ENCODE measurements at regions not wholly inside any gene's neighbourhood (a gene's known extent, or its start where the extent isn't known, plus 50 kb on each side); places are given as distances from the start of the nearest gene placed in this dataset.

DNA sequence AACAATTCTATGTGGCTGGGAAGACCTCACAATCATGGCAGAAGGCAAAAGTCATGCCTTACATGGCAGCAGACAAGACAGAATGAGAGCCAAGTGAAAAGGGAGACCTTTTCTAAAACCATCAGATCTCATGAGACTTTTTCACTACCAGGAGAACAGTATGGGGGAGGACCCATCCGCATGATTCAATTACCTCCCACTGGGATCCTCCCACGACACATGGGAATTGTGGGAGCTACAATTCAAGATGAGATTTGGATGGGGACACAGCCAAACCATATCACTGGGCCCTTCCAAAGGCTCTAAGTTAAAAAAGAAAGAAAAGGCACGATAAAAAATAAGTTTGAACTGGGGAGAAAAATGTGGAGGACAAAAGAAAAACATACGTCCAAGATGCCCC is 406.9 kb upstream of the CDH4 start:
- Histone ChIP-seq H3K9me3 (peaks cover 0 to 4% (median 0%) of the 10 kb centered on the region in 11 donors), H3K27me3 (peaks cover 0 to 34% (median 6%) of the 10 kb centered on the region in 7 donors), H3K27ac (no peak overlapping the region), H3K4me1 (no peaks in the 10 kb centered on the region), H3K4me3 (no peak overlapping the region), H3K36me3 (no peaks in the 10 kb centered on the region)
- TF ChIP-seq, protein P1, sequence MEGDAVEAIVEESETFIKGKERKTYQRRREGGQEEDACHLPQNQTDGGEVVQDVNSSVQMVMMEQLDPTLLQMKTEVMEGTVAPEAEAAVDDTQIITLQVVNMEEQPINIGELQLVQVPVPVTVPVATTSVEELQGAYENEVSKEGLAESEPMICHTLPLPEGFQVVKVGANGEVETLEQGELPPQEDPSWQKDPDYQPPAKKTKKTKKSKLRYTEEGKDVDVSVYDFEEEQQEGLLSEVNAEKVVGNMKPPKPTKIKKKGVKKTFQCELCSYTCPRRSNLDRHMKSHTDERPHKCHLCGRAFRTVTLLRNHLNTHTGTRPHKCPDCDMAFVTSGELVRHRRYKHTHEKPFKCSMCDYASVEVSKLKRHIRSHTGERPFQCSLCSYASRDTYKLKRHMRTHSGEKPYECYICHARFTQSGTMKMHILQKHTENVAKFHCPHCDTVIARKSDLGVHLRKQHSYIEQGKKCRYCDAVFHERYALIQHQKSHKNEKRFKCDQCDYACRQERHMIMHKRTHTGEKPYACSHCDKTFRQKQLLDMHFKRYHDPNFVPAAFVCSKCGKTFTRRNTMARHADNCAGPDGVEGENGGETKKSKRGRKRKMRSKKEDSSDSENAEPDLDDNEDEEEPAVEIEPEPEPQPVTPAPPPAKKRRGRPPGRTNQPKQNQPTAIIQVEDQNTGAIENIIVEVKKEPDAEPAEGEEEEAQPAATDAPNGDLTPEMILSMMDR (IDR thresholded peaks at IDR 0.05) = no peak
- ATAC-seq (no peak), DNase-seq (no peak)
- WGBS, 2 donors = 69 to 70% methylated on average over 4 of the region's 4 CpGs
- intact Hi-C loops (cut with DNase I) = loop anchor here in 1 of 10 donors (10.0 kb wide), 1 partner anchor 60 kb away; no protein-coding TSS in a partner anchor

- Histone ChIP-seq H3K27me3 (peaks cover 0 to 22% (median 3%) of the 10 kb centered on the region in 7 donors), H3K9me3 (peaks cover 0 to 10% (median 0%) of the 10 kb centered on the region in 11 donors), H3K36me3 (no peaks in the 10 kb centered on the region), H3K4me1 (no peaks in the 10 kb centered on the region), H3K27ac (no peak overlapping the region), H3K4me3 (no peak overlapping the region)
- intact Hi-C loops (cut with DNase I) = loop anchor here in 2 of 10 donors (10.0 kb wide), 1 partner anchor 273 kb away; no protein-coding TSS in a partner anchor
- DNase-seq (no peak), ATAC-seq (peak in 1 of 8 donors; percentile 41)
- 33 to 36% methylated on average over 9 of the region's 9 CpGs for WGBS, 2 donors
- TF ChIP-seq, protein P1 (IDR thresholded peaks at IDR 0.05) = peak in 7 of 9 donors; percentile 26 to 52 (median 41)
These were observed 400.0 kb upstream of the CDH4 start for GRCh38 chr20:60851826-60852704.

DNA sequence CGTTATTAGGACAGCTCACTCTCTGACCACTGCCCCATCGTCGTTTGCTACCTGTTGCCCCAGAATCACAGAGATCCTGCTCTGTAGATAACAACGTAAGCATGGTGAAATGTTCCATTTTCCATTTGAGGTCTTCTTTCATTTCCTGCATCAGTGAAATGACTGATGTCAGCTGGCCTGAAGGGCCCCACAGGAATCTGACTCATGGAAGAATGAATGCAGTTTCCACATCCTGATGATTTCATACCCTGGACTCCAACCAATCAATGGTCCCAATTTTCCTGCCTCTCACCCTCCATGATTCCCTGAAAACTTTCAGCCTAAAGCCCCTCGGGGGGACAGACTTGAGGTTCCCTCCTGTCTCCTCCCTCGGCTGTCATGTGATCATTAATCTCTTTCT is 394.4 kb upstream of the CDH4 start:
- peak overlapping the region in 1 of 10 donors; percentile 26 for H3K27ac ChIP-seq
- TF ChIP-seq, protein P1 (IDR thresholded peaks at IDR 0.05) = no peak
- H3K27me3 ChIP-seq = peaks cover 0 to 24% (median 0%) of the 10 kb centered on the region in 7 donors
- ATAC-seq = peak in 2 of 8 donors; percentile 46 to 51
- peaks cover 0 to 15% (median 0%) of the 10 kb centered on the region in 11 donors for H3K9me3 ChIP-seq
- H3K4me3 ChIP-seq = no peak overlapping the region
- no peaks in the 10 kb centered on the region for H3K4me1 ChIP-seq
- H3K36me3 ChIP-seq = no peaks in the 10 kb centered on the region
- intact Hi-C loops (cut with DNase I) = loop anchor here in 2 of 10 donors (10.0 kb wide), 1 partner anchor 267 kb away; no protein-coding TSS in a partner anchor
- no peak for DNase-seq
- 49 to 55% methylated on average over 6 of the region's 6 CpGs for WGBS, 2 donors

DNA sequence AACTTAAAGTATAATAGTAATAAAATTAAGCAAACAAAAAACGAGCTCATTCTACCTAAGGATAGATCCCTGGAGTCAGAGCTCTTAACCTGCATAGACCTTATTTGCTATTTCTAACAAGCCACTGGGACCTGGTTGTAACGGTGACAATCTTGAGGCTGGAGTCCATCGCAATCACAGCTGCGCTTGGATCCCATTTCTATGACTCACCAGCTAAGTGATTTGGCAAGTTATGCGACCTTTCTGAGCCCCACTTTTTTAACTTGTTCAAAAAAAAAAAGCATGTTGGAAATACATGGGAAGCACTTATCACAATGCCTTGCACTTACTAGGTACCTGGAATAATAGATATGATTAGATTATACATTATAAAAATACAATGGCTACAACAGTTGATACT is 389.5 kb upstream of the CDH4 start:
- WGBS, 2 donors = 74 to 76% methylated on average over 5 of the region's 5 CpGs
- DNase-seq = no peak
- H3K9me3 ChIP-seq = peaks cover 0 to 8% (median 0%) of the 10 kb centered on the region in 11 donors
- TF ChIP-seq, protein P1 (IDR thresholded peaks at IDR 0.05) = no peak
- ATAC-seq = no peak
- H3K27me3 ChIP-seq = peaks cover 0 to 43% (median 10%) of the 10 kb centered on the region in 7 donors
- intact Hi-C loops (cut with DNase I) = no loop called here
- no peaks in the 10 kb centered on the region for H3K4me1 ChIP-seq
- H3K36me3 ChIP-seq = no peaks in the 10 kb centered on the region
- H3K4me3 ChIP-seq = no peak overlapping the region
- H3K27ac ChIP-seq = no peak overlapping the region

All from heart right ventricle (tissue), 16 donors.